ENCODE measurements at regions not wholly inside any gene's neighbourhood (a gene's known extent, or its start where the extent isn't known, plus 50 kb on each side); places are given as distances from the start of the nearest gene placed in this dataset.

DNA sequence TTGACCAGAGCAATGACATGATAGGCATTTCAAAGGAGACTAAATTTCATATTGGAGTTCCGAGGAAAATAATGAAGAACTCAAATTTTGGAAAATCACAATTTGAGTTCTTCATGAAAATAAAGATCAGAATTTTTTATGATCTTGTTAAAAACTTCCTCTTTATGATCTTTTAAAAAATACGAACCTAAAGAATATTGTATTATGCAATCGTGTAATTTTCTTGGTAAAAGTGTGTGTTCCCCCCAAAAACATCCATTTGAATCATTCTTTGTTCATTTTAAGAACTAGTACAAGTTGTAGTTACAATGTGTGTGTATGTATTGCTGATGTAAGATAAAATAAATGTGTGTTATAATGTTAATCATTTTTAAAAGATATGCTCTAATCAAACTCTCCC is 79.3 kb upstream of the PDK4 start:
- TF ChIP-seq POLR2A (IDR thresholded peaks at IDR 0.05): no peak
- TF ChIP-seq, protein P1, sequence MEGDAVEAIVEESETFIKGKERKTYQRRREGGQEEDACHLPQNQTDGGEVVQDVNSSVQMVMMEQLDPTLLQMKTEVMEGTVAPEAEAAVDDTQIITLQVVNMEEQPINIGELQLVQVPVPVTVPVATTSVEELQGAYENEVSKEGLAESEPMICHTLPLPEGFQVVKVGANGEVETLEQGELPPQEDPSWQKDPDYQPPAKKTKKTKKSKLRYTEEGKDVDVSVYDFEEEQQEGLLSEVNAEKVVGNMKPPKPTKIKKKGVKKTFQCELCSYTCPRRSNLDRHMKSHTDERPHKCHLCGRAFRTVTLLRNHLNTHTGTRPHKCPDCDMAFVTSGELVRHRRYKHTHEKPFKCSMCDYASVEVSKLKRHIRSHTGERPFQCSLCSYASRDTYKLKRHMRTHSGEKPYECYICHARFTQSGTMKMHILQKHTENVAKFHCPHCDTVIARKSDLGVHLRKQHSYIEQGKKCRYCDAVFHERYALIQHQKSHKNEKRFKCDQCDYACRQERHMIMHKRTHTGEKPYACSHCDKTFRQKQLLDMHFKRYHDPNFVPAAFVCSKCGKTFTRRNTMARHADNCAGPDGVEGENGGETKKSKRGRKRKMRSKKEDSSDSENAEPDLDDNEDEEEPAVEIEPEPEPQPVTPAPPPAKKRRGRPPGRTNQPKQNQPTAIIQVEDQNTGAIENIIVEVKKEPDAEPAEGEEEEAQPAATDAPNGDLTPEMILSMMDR (IDR thresholded peaks at IDR 0.05): no peak
